OCI-LY7 (cell line): ENCODE measurements at regions not wholly inside any gene's neighbourhood (a gene's known extent, or its start where the extent isn't known, plus 50 kb on each side); places are given as distances from the start of the nearest gene placed in this dataset.

Experiments
- BruUV-seq: library from RNA; stranded (reverse); fragments of 400-500 nt; replicated peaks from 2 replicates; lab custom pipeline; 2021; lab: Mats Ljungman, UMichigan
- CTCF ChIA-PET: fragments of 300-600 bp; sonication (Branson Sonifier 250); formaldehyde crosslinking; loops from one replicate; lab custom pipeline; 2022; ENCODE audit warnings: antibody characterized with exemption; ENCODE audit not compliant: unreplicated experiment; lab: Charles Lee
- POLR2A ChIA-PET: fragments of 300-600 bp; sonication (Branson Sonifier 250); formaldehyde crosslinking; loops from one replicate; lab custom pipeline; 2022; ENCODE audit warnings: antibody characterized with exemption; lab: Charles Lee
- DNase-seq: peaks from one replicate; pipeline ENCODE4 v3.0.0-alpha.2; 2015; ENCODE audit warnings: low spot score
- H2AFZ ChIP-seq: fragments of 200-600 bp; sonication (generic), shearing (Covaris generic); 2 replicates; pipeline ENCODE4 v1.6.1; 2014; ENCODE audit warnings: mild to moderate bottlenecking, antibody characterized with exemption, low read length, moderate library complexity
- H3K27ac ChIP-seq: fragments of 200-600 bp; sonication (generic); 2 replicates; pipeline ENCODE4 v1.5.1; 2014; ENCODE audit warnings: mixed run types, low read depth, mild to moderate bottlenecking, moderate library complexity, low read length, inconsistent platforms; ENCODE audit not compliant: poor library complexity, severe bottlenecking
- H3K36me3 ChIP-seq: fragments of 200-600 bp; sonication (generic); 2 replicates; pipeline ENCODE4 v1.6.1; 2014; ENCODE audit warnings: mild to moderate bottlenecking, antibody characterized with exemption, low read length, moderate library complexity, mixed read lengths; ENCODE audit not compliant: insufficient read depth
- H3K4me1 ChIP-seq: fragments of 200-600 bp; sonication (generic); 2 replicates; pipeline ENCODE4 v1.5.1; 2014; ENCODE audit warnings: mild to moderate bottlenecking, low read length; ENCODE audit not compliant: insufficient read depth, poor library complexity, severe bottlenecking
- H3K4me2 ChIP-seq: fragments of 200-600 bp; sonication (generic); 2 replicates; pipeline ENCODE4 v1.6.1; 2014; ENCODE audit warnings: mild to moderate bottlenecking, low read length
- H3K4me3 ChIP-seq: fragments of 200-600 bp; sonication (generic); 2 replicates; pipeline ENCODE4 v1.5.1; 2014; ENCODE audit warnings: mild to moderate bottlenecking, low read depth, low read length; ENCODE audit not compliant: poor library complexity, severe bottlenecking
- H3K79me2 ChIP-seq: fragments of 200-600 bp; sonication (generic); 2 replicates; pipeline ENCODE4 v1.6.1; 2016; ENCODE audit warnings: low read depth, mild to moderate bottlenecking, low read length, moderate library complexity, mixed read lengths; ENCODE audit not compliant: insufficient read depth
- H3K9me2 ChIP-seq: fragments of 200-600 bp; sonication (generic); 2 replicates; pipeline ENCODE4 v1.6.1; 2016; ENCODE audit warnings: mild to moderate bottlenecking, low read length, mixed read lengths; ENCODE audit not compliant: insufficient read depth
- H3K9me3 ChIP-seq: fragments of 200-600 bp; sonication (generic); 2 replicates; pipeline ENCODE4 v1.6.1; 2014; ENCODE audit warnings: mild to moderate bottlenecking, mixed run types, low read length, mixed read lengths
- H4K20me1 ChIP-seq: fragments of 200-600 bp; sonication (generic); 2 replicates; pipeline ENCODE4 v1.6.1; 2014; ENCODE audit warnings: mild to moderate bottlenecking, antibody characterized with exemption, low read length, moderate library complexity, mixed read lengths; ENCODE audit not compliant: insufficient read depth
- CTCF ChIP-seq: fragments of 200-600 bp; sonication (generic); conservative IDR thresholded peaks from 2 replicates; pipeline ENCODE4 v1.5.1; 2014; ENCODE audit warnings: mild to moderate bottlenecking, antibody characterized with exemption, low read length, moderate library complexity, mixed read lengths
- EZH2phosphoT487 ChIP-seq: fragments of 200-600 bp; sonication (generic); IDR thresholded peaks from 2 replicates; pipeline ENCODE4 v1.6.1; 2018; ENCODE audit warnings: low read depth, borderline replicate concordance, mild to moderate bottlenecking, mixed run types, antibody characterized with exemption, low read length, moderate library complexity, mixed read lengths
- intact Hi-C: fragments of 100-400 bp; cut with micrococcal nuclease; formaldehyde crosslinking; loops from one replicate; pipeline ENCODE4 v1.10.0; 2022; ENCODE audit not compliant: unreplicated experiment

DNA sequence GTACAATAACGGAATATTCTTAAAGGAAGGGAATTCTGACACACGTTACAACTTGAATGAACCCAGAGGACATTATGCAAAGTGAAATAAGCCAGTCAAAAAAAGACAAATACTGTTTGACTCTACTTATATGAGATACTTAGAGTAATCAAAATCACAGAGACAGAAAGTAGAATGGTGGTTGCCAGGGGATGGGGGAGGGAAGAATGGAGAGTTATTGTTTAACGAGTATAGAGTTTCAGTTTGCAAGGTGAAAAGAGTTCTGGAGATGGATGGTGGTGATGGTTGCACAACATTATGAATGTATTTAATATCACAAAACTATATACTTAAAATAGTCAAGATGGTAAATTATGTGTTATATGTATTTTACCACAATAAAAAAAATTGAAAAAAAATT is 112.9 kb upstream of the ARHGEF3 start:
- POLR2A ChIA-PET = interaction anchor here (0.5 to 4.7 kb wide), 19 partner anchors 8 to 210 kb away, joined by 3 to 45 read pairs (median 5); no protein-coding TSS in a partner anchor

DNA sequence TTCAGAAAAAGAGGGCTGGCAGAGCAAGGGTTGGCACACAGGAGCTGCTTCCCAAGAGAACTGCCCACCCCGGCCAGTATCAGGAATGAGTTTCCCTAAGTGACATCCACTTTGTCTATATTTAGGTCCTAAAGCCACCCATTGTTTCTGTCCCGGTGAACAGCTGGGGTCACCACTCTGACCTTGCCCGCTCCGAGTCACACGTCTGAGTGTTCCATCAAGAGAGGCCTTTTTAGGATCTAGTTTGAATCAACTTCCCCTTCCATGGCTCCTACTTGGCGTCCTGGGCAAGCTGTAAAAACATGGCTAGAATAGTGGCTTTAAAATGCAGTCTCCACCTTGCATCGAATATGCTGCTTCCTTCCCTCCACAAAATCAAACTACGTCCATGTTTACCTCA is 109.6 kb upstream of the ARHGEF3 start:
- no peak overlapping the region for H3K27ac ChIP-seq
- H3K36me3 ChIP-seq = peaks cover 24% of the 10 kb centered on the region
- TF ChIP-seq EZH2phosphoT487 = no peak
- no peak for TF ChIP-seq CTCF
- no TSS peak for BruUV-seq
- no peak overlapping the region for H3K4me2 ChIP-seq
- H3K79me2 ChIP-seq = peaks cover 44% of the 10 kb centered on the region
- H3K4me1 ChIP-seq = peaks cover 21% of the 10 kb centered on the region
- H3K9me2 ChIP-seq = no peaks in the 10 kb centered on the region
- no peaks in the 10 kb centered on the region for H4K20me1 ChIP-seq
- ChIA-PET CTCF (no interaction called here), POLR2A (interaction anchor here (0.6 to 1.3 kb wide), 3 partner anchors 21 to 30 kb away, joined by 3 to 5 read pairs (median 5); no protein-coding TSS in a partner anchor)
- intact Hi-C loops = no loop called here
- no peak overlapping the region for H3K4me3 ChIP-seq
- no peaks in the 10 kb centered on the region for H3K9me3 ChIP-seq
- H2AFZ ChIP-seq = no peak overlapping the region
- no peak for DNase-seq

More for the DNA sequence above, 112.9 kb upstream of the ARHGEF3 start:
- Histone ChIP-seq H4K20me1 (no peaks in the 10 kb centered on the region), H3K27ac (peak overlapping the region; percentile 97), H3K9me2 (no peaks in the 10 kb centered on the region), H3K4me1 (peaks cover 53% of the 10 kb centered on the region), H3K79me2 (peaks cover 44% of the 10 kb centered on the region), H3K4me3 (peak overlapping the region; percentile 73), H3K36me3 (peaks cover 18% of the 10 kb centered on the region), H3K9me3 (no peaks in the 10 kb centered on the region), H2AFZ (no peak overlapping the region), H3K4me2 (peak overlapping the region; percentile 99)
- DNase-seq = no peak
- CTCF ChIA-PET = no interaction called here
- intact Hi-C loops = loop anchor here (5.0 kb wide), 2 partner anchors 132 to 163 kb away; no protein-coding TSS in a partner anchor
- TF ChIP-seq EZH2phosphoT487 = no peak
- no peak for TF ChIP-seq CTCF
- no TSS peak for BruUV-seq

DNA sequence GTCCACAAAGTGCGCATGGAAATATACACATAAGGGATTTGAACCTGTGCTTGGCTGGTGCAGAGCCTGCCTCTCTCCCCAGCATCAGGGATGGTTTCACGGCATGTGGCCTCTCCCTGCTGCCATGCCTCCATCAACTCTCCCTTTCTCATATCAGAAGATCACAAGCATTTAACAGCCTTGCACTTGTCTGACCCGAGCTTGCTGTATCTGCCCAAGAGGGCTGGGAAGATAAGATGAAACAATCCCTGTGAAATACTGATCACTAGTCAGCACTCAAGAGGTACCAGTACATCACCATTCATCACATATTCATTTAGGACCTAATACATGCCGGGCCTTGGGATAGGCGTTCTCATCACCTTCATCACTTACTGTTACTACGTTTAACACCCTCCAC is 107.6 kb upstream of the ARHGEF3 start:
- H4K20me1 ChIP-seq = no peaks in the 10 kb centered on the region
- ChIA-PET POLR2A (interaction anchor here (0.6 kb wide), 1 partner anchor 133 kb away, joined by 3 read pairs; no protein-coding TSS in a partner anchor), CTCF (no interaction called here)
- H3K36me3 ChIP-seq = peaks cover 27% of the 10 kb centered on the region
- no peak overlapping the region for H3K27ac ChIP-seq
- TF ChIP-seq EZH2phosphoT487 (no peak), CTCF (no peak)
- no peak for DNase-seq
- H3K4me1 ChIP-seq = peaks cover 4% of the 10 kb centered on the region
- no peaks in the 10 kb centered on the region for H3K9me2 ChIP-seq
- intact Hi-C loops = no loop called here
- BruUV-seq = no TSS peak
- no peak overlapping the region for H3K4me3 ChIP-seq
- H3K79me2 ChIP-seq = peaks cover 46% of the 10 kb centered on the region
- H3K9me3 ChIP-seq = no peaks in the 10 kb centered on the region
- H3K4me2 ChIP-seq = no peak overlapping the region
- no peak overlapping the region for H2AFZ ChIP-seq
